ENCODE measurements at regions not wholly inside any gene's neighbourhood (a gene's known extent, or its start where the extent isn't known, plus 50 kb on each side); places are given as distances from the start of the nearest gene placed in this dataset.

GRCh38 chr10:44799966-44800365, 111.2 kb upstream of the TMEM72 start:
- no peak for DNase-seq (ENCODE audit: extremely low read depth, low read depth)
- H3K4me3 ChIP-seq (replicated peaks; ENCODE audit: low read depth, low read length): no peak overlapping the region
- no peak for TF ChIP-seq CTCF (IDR thresholded peaks at IDR 0.05; ENCODE audit: low read depth, low read length, missing control alignments)

GRCh38 chr10:44801383-44802327, 109.5 kb upstream of the TMEM72 start:
- TF ChIP-seq CTCF (IDR thresholded peaks at IDR 0.05; ENCODE audit: low read depth, low read length, missing control alignments): no peak
- DNase-seq (ENCODE audit: extremely low read depth, low read depth): peak; percentile 92
- H3K4me3 ChIP-seq (replicated peaks; ENCODE audit: low read depth, low read length): no peak overlapping the region

- TF ChIP-seq CTCF (IDR thresholded peaks at IDR 0.05; ENCODE audit: low read depth, low read length, missing control alignments): no peak
- no peak overlapping the region for H3K4me3 ChIP-seq (replicated peaks; ENCODE audit: low read depth, low read length)
- no peak for DNase-seq (ENCODE audit: extremely low read depth, low read depth)
Observed at GRCh38 chr10:44803862-44804261, 107.3 kb upstream of the TMEM72 start.

GRCh38 chr10:44804661-44805060, 106.5 kb upstream of the TMEM72 start:
- H3K4me3 ChIP-seq (replicated peaks; ENCODE audit: low read depth, low read length): no peak overlapping the region
- TF ChIP-seq CTCF (IDR thresholded peaks at IDR 0.05; ENCODE audit: low read depth, low read length, missing control alignments): no peak
- no peak for DNase-seq (ENCODE audit: extremely low read depth, low read depth)

- DNase-seq (ENCODE audit: extremely low read depth, low read depth): no peak
- H3K4me3 ChIP-seq (replicated peaks; ENCODE audit: low read depth, low read length): no peak overlapping the region
- TF ChIP-seq CTCF (IDR thresholded peaks at IDR 0.05; ENCODE audit: low read depth, low read length, missing control alignments): no peak
Observed at GRCh38 chr10:44805466-44806210, 105.5 kb upstream of the TMEM72 start.

GRCh38 chr10:44806950-44807349, 104.2 kb upstream of the TMEM72 start:
- no peak overlapping the region for H3K4me3 ChIP-seq (replicated peaks; ENCODE audit: low read depth, low read length)
- no peak for DNase-seq (ENCODE audit: extremely low read depth, low read depth)
- TF ChIP-seq CTCF (IDR thresholded peaks at IDR 0.05; ENCODE audit: low read depth, low read length, missing control alignments): no peak
